GM12865 (cell line): ENCODE measurements at regions not wholly inside any gene's neighbourhood (a gene's known extent, or its start where the extent isn't known, plus 50 kb on each side); places are given as distances from the start of the nearest gene placed in this dataset.
A peak's percentile ranks its signal among the peaks of the same experiment; 100 is the strongest.

Experiments
- DNase-seq: peaks from one replicate; pipeline ENCODE4 v3.0.0; 2010; ENCODE audit warnings: low read depth
- H3K4me3 ChIP-seq: 2 replicates; pipeline ENCODE4 v1.5.1; 2011; ENCODE audit warnings: mild to moderate bottlenecking, low read depth, low read length, control low read depth
- TF ChIP-seq, protein P1 (sequence below): IDR thresholded peaks from 2 replicates; pipeline ENCODE4 v1.5.1; 2011; ENCODE audit warnings: low read length, control low read depth, low read depth, inconsistent platforms; ENCODE audit not compliant: insufficient read depth; ENCODE audit errors: missing control alignments

DNA sequence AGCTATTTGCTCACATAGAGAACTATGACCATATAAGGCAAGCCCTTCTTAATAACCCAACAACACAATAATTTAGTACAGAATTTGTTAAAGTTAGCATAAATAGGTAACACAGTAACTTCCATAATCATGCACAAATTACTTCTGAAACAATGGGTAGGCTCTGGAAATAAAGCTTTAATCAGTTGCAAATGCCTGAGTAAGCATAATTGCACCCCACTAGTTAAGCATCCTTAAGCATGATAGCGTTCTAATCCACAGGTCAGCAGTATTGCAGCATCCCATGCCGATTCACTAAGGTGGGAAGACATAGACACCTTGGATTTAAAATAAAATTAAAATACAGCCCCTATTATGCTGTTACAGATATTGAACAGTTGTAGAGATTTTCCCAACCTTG is 161.7 kb downstream of the DHX15 start:
- TF ChIP-seq, protein P1, sequence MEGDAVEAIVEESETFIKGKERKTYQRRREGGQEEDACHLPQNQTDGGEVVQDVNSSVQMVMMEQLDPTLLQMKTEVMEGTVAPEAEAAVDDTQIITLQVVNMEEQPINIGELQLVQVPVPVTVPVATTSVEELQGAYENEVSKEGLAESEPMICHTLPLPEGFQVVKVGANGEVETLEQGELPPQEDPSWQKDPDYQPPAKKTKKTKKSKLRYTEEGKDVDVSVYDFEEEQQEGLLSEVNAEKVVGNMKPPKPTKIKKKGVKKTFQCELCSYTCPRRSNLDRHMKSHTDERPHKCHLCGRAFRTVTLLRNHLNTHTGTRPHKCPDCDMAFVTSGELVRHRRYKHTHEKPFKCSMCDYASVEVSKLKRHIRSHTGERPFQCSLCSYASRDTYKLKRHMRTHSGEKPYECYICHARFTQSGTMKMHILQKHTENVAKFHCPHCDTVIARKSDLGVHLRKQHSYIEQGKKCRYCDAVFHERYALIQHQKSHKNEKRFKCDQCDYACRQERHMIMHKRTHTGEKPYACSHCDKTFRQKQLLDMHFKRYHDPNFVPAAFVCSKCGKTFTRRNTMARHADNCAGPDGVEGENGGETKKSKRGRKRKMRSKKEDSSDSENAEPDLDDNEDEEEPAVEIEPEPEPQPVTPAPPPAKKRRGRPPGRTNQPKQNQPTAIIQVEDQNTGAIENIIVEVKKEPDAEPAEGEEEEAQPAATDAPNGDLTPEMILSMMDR: no peak
- H3K4me3 ChIP-seq: no peak overlapping the region
- DNase-seq: no peak

DNA sequence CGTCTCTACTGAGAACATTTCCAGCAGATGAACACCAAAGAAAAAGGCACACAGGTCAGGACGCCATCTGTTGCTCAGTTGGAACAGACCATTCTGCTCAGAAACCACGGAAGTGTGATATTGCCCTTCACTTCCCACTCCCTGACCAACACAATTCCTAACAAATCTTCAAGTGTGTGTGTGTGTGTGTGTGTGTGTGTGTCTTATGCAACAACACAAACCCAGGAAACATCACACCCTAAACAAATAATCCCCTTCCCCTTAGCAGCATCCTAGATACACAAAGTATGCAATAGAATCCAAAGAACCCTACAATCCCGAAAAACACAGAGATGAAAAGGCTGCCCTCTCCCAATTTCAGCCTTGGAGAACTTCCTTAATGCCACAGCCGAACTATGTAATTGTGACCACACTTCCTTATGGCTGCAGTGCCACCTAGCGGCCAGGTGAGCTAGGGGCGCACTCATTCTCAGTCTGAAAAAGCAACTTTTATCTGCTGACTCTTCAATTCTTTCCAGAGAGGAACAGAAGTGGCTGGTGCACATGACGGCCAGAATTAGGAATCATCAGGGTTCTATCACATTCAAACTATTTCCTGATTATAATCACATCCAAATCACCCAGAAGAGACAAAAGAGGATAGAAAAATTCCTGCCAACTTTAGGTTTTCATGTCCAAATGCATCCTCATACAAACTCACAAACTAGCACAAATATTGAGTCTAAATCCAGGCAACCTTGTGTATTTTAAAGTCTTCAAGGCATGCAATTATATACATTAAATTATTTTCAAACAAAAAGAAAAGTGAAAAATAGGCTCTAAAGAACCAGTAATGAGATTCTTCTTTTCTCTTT is 164.9 kb downstream of the DHX15 start:
- H3K4me3 ChIP-seq: no peak overlapping the region
- DNase-seq: peak; percentile 69
- TF ChIP-seq, protein P1: peak; percentile 85

DNA sequence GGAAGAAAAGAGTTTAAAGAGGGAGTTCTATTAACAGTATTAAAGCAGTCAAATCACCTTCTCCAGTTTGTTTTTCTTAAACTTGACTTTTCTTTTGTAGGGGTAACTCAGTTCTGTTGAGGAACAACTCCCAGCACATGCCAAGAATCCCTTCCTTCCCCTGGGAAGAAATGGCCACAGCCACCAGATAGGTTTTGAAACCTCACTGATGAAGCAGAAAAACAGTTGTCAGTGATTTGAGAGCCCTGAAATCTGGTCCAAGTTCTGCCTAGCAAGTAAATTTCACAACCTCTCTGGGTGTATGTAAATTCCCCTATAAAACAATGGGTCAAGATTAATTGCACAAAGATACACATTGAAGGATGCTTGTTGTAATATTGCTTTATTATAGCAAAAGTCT is 167.1 kb downstream of the DHX15 start:
- TF ChIP-seq, protein P1: no peak
- no peak for DNase-seq
- H3K4me3 ChIP-seq: no peak overlapping the region

DNA sequence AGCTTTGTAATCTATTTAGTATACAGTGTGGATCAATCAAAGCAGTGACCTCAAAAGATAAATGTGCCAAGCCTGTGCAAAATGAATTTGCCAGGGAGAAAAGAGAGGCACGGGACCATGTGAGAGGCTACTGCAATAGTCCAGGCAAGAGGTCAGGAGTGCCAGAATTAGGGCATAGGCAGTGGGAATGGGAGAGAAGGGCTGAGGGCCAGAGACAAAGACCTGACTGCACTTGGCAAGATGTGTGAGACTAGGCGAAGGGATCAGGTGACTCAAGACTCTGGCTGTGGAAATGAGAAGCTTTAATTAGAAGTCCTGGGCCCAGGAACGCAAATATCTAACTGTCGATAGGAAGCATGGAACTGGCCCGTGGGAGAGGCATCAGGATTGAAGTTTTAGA is 168.1 kb downstream of the DHX15 start:
- H3K4me3 ChIP-seq: no peak overlapping the region
- DNase-seq: no peak
- TF ChIP-seq, protein P1: no peak

DNA sequence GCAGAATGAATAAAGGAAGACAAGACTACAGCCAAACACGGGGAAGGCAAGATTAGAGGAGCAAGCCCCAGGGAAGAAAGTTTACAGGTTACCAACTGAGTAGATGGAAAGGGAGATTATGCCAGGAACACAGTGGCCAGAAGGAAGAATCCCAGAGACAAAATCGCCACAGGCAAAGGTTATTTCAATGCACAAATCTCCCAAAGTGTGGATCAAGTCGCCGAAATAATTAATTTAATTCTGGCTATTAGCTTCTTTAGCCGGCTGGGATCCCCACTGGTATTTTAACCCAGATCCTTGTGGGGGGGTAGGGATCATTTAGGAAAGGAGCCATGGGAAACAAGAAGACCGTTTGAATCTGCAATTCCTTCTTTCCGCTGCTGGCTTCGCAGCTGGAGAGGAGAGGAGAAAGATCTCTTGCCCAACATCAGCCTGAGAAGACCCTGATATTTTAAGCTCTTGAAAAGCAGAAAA is 171.0 kb downstream of the DHX15 start:
- H3K4me3 ChIP-seq: no peak overlapping the region
- TF ChIP-seq, protein P1: no peak
- DNase-seq: no peak

DNA sequence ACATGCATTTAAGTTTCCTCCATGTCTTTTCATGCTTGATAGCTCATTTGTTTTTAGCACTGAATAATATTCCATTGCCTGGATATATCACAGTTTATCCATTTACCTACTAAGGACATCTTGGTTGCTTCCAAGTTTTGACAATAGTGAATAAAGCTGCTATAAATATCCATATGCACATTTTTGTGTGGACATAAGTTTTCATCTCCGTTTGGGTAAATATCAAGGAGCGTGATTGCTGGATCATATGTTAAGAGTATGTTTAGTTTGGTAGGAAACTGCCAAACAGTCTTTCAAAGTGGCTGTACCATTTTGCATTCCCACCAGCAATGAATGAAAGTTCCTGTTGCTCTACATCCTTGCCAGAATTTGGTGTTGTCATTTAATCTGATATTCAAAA is 172.5 kb downstream of the DHX15 start:
- DNase-seq: no peak
- no peak overlapping the region for H3K4me3 ChIP-seq
- TF ChIP-seq, protein P1: no peak

DNA sequence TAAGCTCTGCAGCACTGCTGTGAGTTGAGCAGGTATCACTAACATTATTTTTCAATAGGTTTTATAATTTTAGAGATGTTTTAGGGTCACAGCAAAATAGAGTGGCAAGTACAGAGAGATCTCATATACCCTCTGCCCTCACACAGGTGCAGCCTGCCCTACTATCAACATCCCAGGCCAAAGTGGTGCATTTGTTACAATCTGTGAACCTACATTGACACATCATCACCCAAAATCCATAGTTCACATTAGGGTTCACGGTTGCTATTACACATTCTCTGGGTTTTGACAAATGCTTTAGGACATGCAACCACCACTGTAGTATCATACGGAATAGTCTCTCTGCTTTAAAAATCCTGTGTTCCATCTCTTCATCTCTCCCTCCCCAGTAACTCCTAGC is 173.1 kb downstream of the DHX15 start:
- no peak overlapping the region for H3K4me3 ChIP-seq
- TF ChIP-seq, protein P1: no peak
- no peak for DNase-seq
